K562 (cell line): ENCODE measurements at regions not wholly inside any gene's neighbourhood (a gene's known extent, or its start where the extent isn't known, plus 50 kb on each side); places are given as distances from the start of the nearest gene placed in this dataset.

ENCODE experiments used
- ATAC-seq: fragments of 200-7000 bp; cut with Tn5 transposase; 3 replicates; pipeline ENCODE4 v1.9.1; 2020; ENCODE audit warnings: moderate library complexity
- BruUV-seq: library from RNA; stranded (reverse); fragments of 400-500 nt; replicated peaks from 2 replicates; lab custom pipeline; 2021; lab: Mats Ljungman, UMichigan
- CTCF ChIA-PET: fragments of 300-600 bp; formaldehyde crosslinking; extraction: SDS; loops from one replicate; lab custom pipeline; 2021; ENCODE audit warnings: low intra/inter-chr PET ratio; lab: Yijun Ruan, JAX
- POLR2A ChIA-PET: fragments of 300-600, 350-650 bp; sonication (Branson Sonifier 250); formaldehyde crosslinking; extraction: SDS; loops from one replicate; lab custom pipeline; 2021; ENCODE audit warnings: antibody characterized with exemption, inconsistent platforms; lab: Yijun Ruan, JAX
- DNase-seq, 4 experiments: peaks; one replicate each; pipeline versions ENCODE4 v3.0.0 to v3.0.0-alpha.2; 2011 to 2018; ENCODE audit warnings: low spot score in 3 of 4, mixed read lengths in 3 of 4; ENCODE audit errors: extremely low read depth in 1 of 4
- FAIRE-seq: peaks from 2 replicates; lab custom pipeline; 2011; peaks lifted over from hg19 to GRCh38; lab: Jason Lieb, UNC
- H2AFZ ChIP-seq: 2 replicates; pipeline ENCODE4 v1.6.0; 2011; ENCODE audit warnings: low read depth, low read length, control low read depth, inconsistent platforms
- H3K27ac ChIP-seq: fragments of 200-600 bp; 3 replicates; pipeline ENCODE4 v1.8.0; 2011; ENCODE audit warnings: low read depth, mild to moderate bottlenecking, control low read depth, inconsistent platforms, low read length, moderate library complexity, mixed read lengths; ENCODE audit errors: extremely low read depth
- H3K27me3 ChIP-seq, 2 experiments: fragments of 300-600 bp in 1 of 2; 2 replicates in 1 of 2; 3 replicates in 1 of 2; pipeline versions ENCODE4 v1.6.0 to v1.8.0; 2011; ENCODE audit warnings: inconsistent platforms in 2 of 2, low read length in 2 of 2, mild to moderate bottlenecking in 1 of 2, mixed read lengths in 1 of 2, moderate library complexity in 1 of 2; ENCODE audit not compliant: control insufficient read depth in 2 of 2, insufficient read depth in 2 of 2
- H3K36me3 ChIP-seq: fragments of 300-600 bp; 3 replicates; pipeline ENCODE4 v1.8.0; 2011; ENCODE audit warnings: mild to moderate bottlenecking, low read length, inconsistent platforms; ENCODE audit not compliant: control insufficient read depth, insufficient read depth
- H3K4me1 ChIP-seq, 2 experiments: fragments of 200-600 bp in 1 of 2; replicated peaks in 1 of 2; 2 replicates in 1 of 2; 3 replicates in 1 of 2; pipeline versions ENCODE4 v1.5.1 to v1.8.0; 2011; ENCODE audit warnings: inconsistent platforms in 2 of 2, low read length in 2 of 2, mild to moderate bottlenecking in 1 of 2, mixed read lengths in 1 of 2, moderate library complexity in 1 of 2; ENCODE audit not compliant: control insufficient read depth in 2 of 2, insufficient read depth in 2 of 2
- H3K4me2 ChIP-seq: 2 replicates; pipeline ENCODE4 v1.6.1; 2011; ENCODE audit warnings: low read length, control low read depth, inconsistent platforms, mixed read lengths; ENCODE audit not compliant: insufficient read depth
- H3K4me3 ChIP-seq: fragments of 200-600 bp; sonication (generic), shearing (Covaris generic); 2 replicates; pipeline ENCODE4 v1.5.1; 2016; ENCODE audit warnings: control low read depth, inconsistent platforms
- H3K79me2 ChIP-seq: fragments of 200-600 bp; 3 replicates; pipeline ENCODE4 v1.8.0; 2011; ENCODE audit warnings: low read length, inconsistent platforms; ENCODE audit not compliant: control insufficient read depth, insufficient read depth
- H3K9ac ChIP-seq, 2 experiments: 2 replicates each; pipeline versions ENCODE4 v1.6.0 to v1.6.1; 2011; ENCODE audit warnings: low read depth in 2 of 2, low read length in 2 of 2, control low read depth in 1 of 2, inconsistent platforms in 1 of 2, mild to moderate bottlenecking in 1 of 2, mixed read lengths in 1 of 2; ENCODE audit not compliant: insufficient read depth in 1 of 2
- H3K9me1 ChIP-seq: one replicate; pipeline ENCODE4 v1.6.0; 2011; ENCODE audit warnings: inconsistent platforms, mild to moderate bottlenecking, low read length, moderate library complexity; ENCODE audit not compliant: control insufficient read depth, insufficient read depth
- H3K9me3 ChIP-seq: replicated peaks from 2 replicates; pipeline ENCODE4 v1.5.1; 2011; ENCODE audit warnings: low read depth, low read length, inconsistent platforms; ENCODE audit not compliant: control insufficient read depth, insufficient read depth
- H4K20me1 ChIP-seq: replicated peaks from 2 replicates; pipeline ENCODE4 v1.6.1; 2011; ENCODE audit warnings: low read length, inconsistent platforms, mixed read lengths; ENCODE audit not compliant: control insufficient read depth, insufficient read depth
- CTBP1 ChIP-seq: fragments of 450-650 bp; IDR thresholded peaks from 2 replicates; pipeline ENCODE4 v1.6.1; 2016; ENCODE audit warnings: borderline replicate concordance
- DEAF1 ChIP-seq: fragments of 450-650 bp; formaldehyde crosslinking; IDR thresholded peaks from 2 replicates; pipeline ENCODE4 v1.4.0; 2020; ENCODE audit warnings: mild to moderate bottlenecking, moderate library complexity
- ELF1 ChIP-seq: fragments of 200-800 bp; sonication (Bioruptor generic); IDR thresholded peaks from 2 replicates; pipeline ENCODE4 v1.6.1; 2016; ENCODE audit warnings: missing genetic modification characterization, missing compliant biosample characterization
- FOXK2 ChIP-seq, 2 experiments: fragments of 450-650 bp; IDR thresholded peaks in 1 of 2; conservative IDR thresholded peaks in 1 of 2; 2 replicates each; pipeline ENCODE4 v1.6.1; 2016; ENCODE audit warnings: low read depth in 2 of 2, mild to moderate bottlenecking in 1 of 2
- ILF3 ChIP-seq: fragments of 450-650 bp; IDR thresholded peaks from 2 replicates; pipeline ENCODE4 v1.6.1; 2018; ENCODE audit warnings: antibody characterized with exemption, mild to moderate bottlenecking, moderate library complexity, borderline replicate concordance
- IRF1 ChIP-seq: sonication (generic); formaldehyde crosslinking; IDR thresholded peaks from 2 replicates; pipeline ENCODE4 v1.8.0; 2022; ENCODE audit warnings: missing genetic modification reagents, mild to moderate bottlenecking, borderline replicate concordance
- MLX ChIP-seq, 2 experiments: fragments of 450-650 bp in 1 of 2; sonication (generic) in 1 of 2; formaldehyde crosslinking; conservative IDR thresholded peaks; 2 replicates each; pipeline versions ENCODE4 v1.4.0 to v1.8.1; 2020 to 2022; ENCODE audit warnings: mild to moderate bottlenecking in 1 of 2, missing genetic modification reagents in 1 of 2
- PCBP2 ChIP-seq: fragments of 200-400 bp; formaldehyde crosslinking; IDR thresholded peaks from 2 replicates; pipeline ENCODE4 v1.6.1; 2018; ENCODE audit warnings: low read length, low read depth, mild to moderate bottlenecking, moderate library complexity; ENCODE audit not compliant: poor library complexity, severe bottlenecking
- TRIM25 ChIP-seq: fragments of 450-650 bp; IDR thresholded peaks from 2 replicates; pipeline ENCODE4 v1.7.0; 2016; ENCODE audit warnings: borderline replicate concordance
- ZEB2 ChIP-seq: fragments of 450-650 bp; IDR thresholded peaks from 2 replicates; pipeline ENCODE4 v1.6.1; 2016
- ZNF174 ChIP-seq: fragments of 250-450 bp; sonication (Bioruptor Pico); IDR thresholded peaks from 2 replicates; pipeline ENCODE4 v1.4.0; 2020; ENCODE audit warnings: mild to moderate bottlenecking
- ZNF766 ChIP-seq: fragments of 200-800 bp; sonication (Bioruptor generic); conservative IDR thresholded peaks from 2 replicates; pipeline ENCODE4 v1.6.1; 2016; ENCODE audit warnings: missing genetic modification characterization, missing compliant biosample characterization
- ZNF830 ChIP-seq: fragments of 250-450 bp; sonication (Bioruptor Pico); IDR thresholded peaks from 2 replicates; pipeline ENCODE4 v1.5.0; 2021; ENCODE audit warnings: mild to moderate bottlenecking
- WGBS: fragments of 100-300 bp; shearing (Covaris generic); methylation state at CpG from one replicate; pipeline ENCODE4 v1.1.6; 2016; ENCODE audit warnings: low coverage, mixed read lengths; ENCODE audit not compliant: insufficient coverage; ENCODE audit errors: missing lambda C conversion rate; 5-methylcytosine and 5-hydroxymethylcytosine counted together
- in situ Hi-C: fragments of 300-500 bp; cut with MboI; formaldehyde crosslinking; loops from 4 replicates; pipeline ENCODE4 v1.15.0; 2018; ENCODE audit warnings: inconsistent platforms, mixed read lengths
- intact Hi-C: fragments of 100-400 bp; cut with micrococcal nuclease; formaldehyde crosslinking; loops from 2 replicates; pipeline ENCODE4 v1.14.2; 2022

- ATAC-seq (no peak), DNase-seq (no peak), FAIRE-seq (no peak)
- Histone ChIP-seq H4K20me1 (no peaks in the 10 kb centered on the region), H3K27me3 (no peaks in the 10 kb centered on the region), H3K9ac (no peak overlapping the region), H3K79me2 (no peaks in the 10 kb centered on the region), H3K4me2 (no peak overlapping the region), H3K27ac (no peak overlapping the region), H2AFZ (no peak overlapping the region), H3K9me3 (no peaks in the 10 kb centered on the region), H3K4me3 (no peak overlapping the region), H3K4me1 (no peaks in the 10 kb centered on the region), H3K9me1 (no peaks in the 10 kb centered on the region), H3K36me3 (no peaks in the 10 kb centered on the region)
- CTCF ChIA-PET, result no interaction called here
- WGBS, result 0% methylated on average over 2 of the region's 2 CpGs
- intact Hi-C loops, result no loop called here
- POLR2A ChIA-PET, result no interaction called here
- in situ Hi-C loops, result no loop called here
- no TSS peak for BruUV-seq
- no peak for TF ChIP-seq ZEB2
- TF ChIP-seq TRIM25, result no peak
- TF ChIP-seq FOXK2 (conservative IDR thresholded peaks at IDR 0.05 in 1 of 2, IDR thresholded peaks at IDR 0.05 in 1 of 2; ENCODE audit: low read depth in 2 of 2), result no peak
- no peak for TF ChIP-seq IRF1
- TF ChIP-seq ZNF830 (CRISPR knock-in tag), result no peak
- no peak for TF ChIP-seq PCBP2
- TF ChIP-seq ZNF174, result no peak
- TF ChIP-seq MLX (CRISPR knock-in tag; conservative IDR thresholded peaks at IDR 0.05), result no peak
- no peak for TF ChIP-seq ELF1 (tag)
- TF ChIP-seq CTBP1, result no peak
- TF ChIP-seq DEAF1 (CRISPR knock-in tag), result no peak
- no peak for TF ChIP-seq ZNF766 (CRISPR knock-in tag)
- TF ChIP-seq ILF3, result no peak
These were observed 176.7 kb upstream of the PDZRN3 start for GRCh38 chr3:73801444-73801843.
